A673 (cell line): ENCODE measurements at regions not wholly inside any gene's neighbourhood (a gene's known extent, or its start where the extent isn't known, plus 50 kb on each side); places are given as distances from the start of the nearest gene placed in this dataset.

Source experiments
- CTCF ChIP-seq: fragments of 300-800, 200-600 bp; sonication (generic); conservative IDR thresholded peaks from 2 replicates; pipeline ENCODE4 v1.5.1; 2017; ENCODE audit warnings: low read depth, mild to moderate bottlenecking, antibody characterized with exemption, low read length, moderate library complexity, mixed read lengths
- EZH2 ChIP-seq: fragments of 200-600 bp; sonication (generic); IDR thresholded peaks from 2 replicates; pipeline ENCODE4 v1.6.1; 2017; ENCODE audit warnings: borderline replicate concordance, low read depth, mild to moderate bottlenecking, mixed read lengths, antibody characterized with exemption, low read length; ENCODE audit not compliant: poor library complexity, severe bottlenecking

DNA sequence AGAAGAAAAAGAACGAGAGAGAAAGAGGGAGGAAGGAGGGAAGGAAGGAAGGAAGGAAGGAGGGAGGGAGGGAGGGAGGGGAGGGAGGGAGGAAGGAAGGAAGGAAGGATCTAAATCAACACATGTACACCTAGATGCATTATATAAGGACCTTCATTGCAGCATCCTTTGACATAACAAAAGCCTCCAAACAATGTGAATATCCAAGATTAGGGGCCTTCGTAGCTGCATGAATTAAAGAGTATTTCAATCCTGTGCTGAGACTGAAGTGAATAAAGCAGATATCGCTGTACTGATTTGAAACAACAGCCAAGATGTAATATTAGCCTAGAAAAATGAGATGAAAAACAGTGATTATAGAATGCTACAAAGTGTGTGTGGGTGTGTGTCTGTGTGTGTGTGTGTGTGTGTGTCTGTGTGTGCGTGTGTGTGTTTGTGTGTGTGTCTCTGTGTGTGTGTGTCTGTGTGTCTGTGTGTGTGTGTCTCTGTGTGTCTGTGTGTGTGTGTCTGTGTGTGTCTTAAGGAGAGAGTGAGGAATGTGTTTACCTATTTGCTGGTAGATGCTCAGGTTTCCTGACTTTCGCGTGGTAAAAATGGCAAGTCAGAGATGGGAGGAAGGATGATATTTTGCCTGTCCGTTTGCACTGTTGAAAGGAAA is 129.0 kb upstream of the PTPN1 start:
- TF ChIP-seq CTCF: no peak
- no peak for TF ChIP-seq EZH2
